ENCODE measurements at regions not wholly inside any gene's neighbourhood (a gene's known extent, or its start where the extent isn't known, plus 50 kb on each side); places are given as distances from the start of the nearest gene placed in this dataset.

GRCh38 chr20:52744441-52744840, 227.7 kb upstream of the TSHZ2 start:
- no peak for TF ChIP-seq CREB1 (IDR thresholded peaks at IDR 0.05; ENCODE audit: low read depth)
- TF ChIP-seq YY1 (IDR thresholded peaks at IDR 0.05; ENCODE audit: low read depth), result no peak
- TF ChIP-seq FOXM1 (IDR thresholded peaks at IDR 0.05; ENCODE audit: borderline replicate concordance, low read depth), result no peak
- no peak for TF ChIP-seq EGR1 (IDR thresholded peaks at IDR 0.05)
- TF ChIP-seq REST (IDR thresholded peaks at IDR 0.05; ENCODE audit: low read depth), result no peak
- no peak for TF ChIP-seq NFIC (IDR thresholded peaks at IDR 0.05)
- TF ChIP-seq TCF12 (IDR thresholded peaks at IDR 0.05; ENCODE audit: low read depth), result no peak
- no peak for TF ChIP-seq TAF1 (IDR thresholded peaks at IDR 0.05; ENCODE audit: low read depth)
- no peak for TF ChIP-seq ZBTB7A (IDR thresholded peaks at IDR 0.05; ENCODE audit: low read depth)
- no peak for TF ChIP-seq USF1 (IDR thresholded peaks at IDR 0.05)

- TF ChIP-seq EGR1 (IDR thresholded peaks at IDR 0.05) (no peak), USF1 (IDR thresholded peaks at IDR 0.05) (no peak), CEBPB (IDR thresholded peaks at IDR 0.05) (no peak), ZBTB7A (IDR thresholded peaks at IDR 0.05; ENCODE audit: low read depth) (no peak), EP300 (IDR thresholded peaks at IDR 0.05; ENCODE audit: borderline replicate concordance) (no peak), RAD21 (IDR thresholded peaks at IDR 0.05; ENCODE audit: low read depth) (no peak), NFIC (IDR thresholded peaks at IDR 0.05) (no peak)
Observed at GRCh38 chr20:52738081-52738480, 234.1 kb upstream of the TSHZ2 start.

GRCh38 chr20:52736507-52736906, 235.7 kb upstream of the TSHZ2 start:
- TF ChIP-seq TEAD4 (IDR thresholded peaks at IDR 0.05) (no peak), EGR1 (IDR thresholded peaks at IDR 0.05) (no peak)

GRCh38 chr20:52731093-52731492, 241.1 kb upstream of the TSHZ2 start:
- TF ChIP-seq CEBPB (IDR thresholded peaks at IDR 0.05), result no peak
- no peak for TF ChIP-seq MAX (IDR thresholded peaks at IDR 0.05)
- TF ChIP-seq USF1 (IDR thresholded peaks at IDR 0.05), result no peak
- TF ChIP-seq REST (IDR thresholded peaks at IDR 0.05; ENCODE audit: low read depth), result no peak
- no peak for TF ChIP-seq TCF12 (IDR thresholded peaks at IDR 0.05; ENCODE audit: low read depth)
- no peak for TF ChIP-seq YY1 (IDR thresholded peaks at IDR 0.05; ENCODE audit: low read depth)
- TF ChIP-seq EP300 (IDR thresholded peaks at IDR 0.05; ENCODE audit: borderline replicate concordance), result no peak
- TF ChIP-seq TEAD4 (IDR thresholded peaks at IDR 0.05), result no peak
- no peak for TF ChIP-seq TAF1 (IDR thresholded peaks at IDR 0.05; ENCODE audit: low read depth)
- no peak for TF ChIP-seq RAD21 (IDR thresholded peaks at IDR 0.05; ENCODE audit: low read depth)

GRCh38 chr20:52727740-52728456, 244.3 kb upstream of the TSHZ2 start:
- no peak for TF ChIP-seq ZBTB7A (IDR thresholded peaks at IDR 0.05; ENCODE audit: low read depth)
- no peak for TF ChIP-seq YY1 (IDR thresholded peaks at IDR 0.05; ENCODE audit: low read depth)
- TF ChIP-seq RAD21 (IDR thresholded peaks at IDR 0.05; ENCODE audit: low read depth), result no peak
- no peak for TF ChIP-seq NFIC (IDR thresholded peaks at IDR 0.05)
- TF ChIP-seq TAF1 (IDR thresholded peaks at IDR 0.05; ENCODE audit: low read depth), result no peak
- TF ChIP-seq CREB1 (IDR thresholded peaks at IDR 0.05; ENCODE audit: low read depth), result no peak
- no peak for TF ChIP-seq EP300 (IDR thresholded peaks at IDR 0.05; ENCODE audit: borderline replicate concordance)
- no peak for TF ChIP-seq MAX (IDR thresholded peaks at IDR 0.05)
- TF ChIP-seq TEAD4 (IDR thresholded peaks at IDR 0.05), result no peak
- TF ChIP-seq TCF12 (IDR thresholded peaks at IDR 0.05; ENCODE audit: low read depth), result no peak
- no peak for TF ChIP-seq CEBPB (IDR thresholded peaks at IDR 0.05)

GRCh38 chr20:52724541-52724940, 247.6 kb upstream of the TSHZ2 start:
- TF ChIP-seq NFIC (IDR thresholded peaks at IDR 0.05), result no peak
- TF ChIP-seq CEBPB (IDR thresholded peaks at IDR 0.05), result no peak
- TF ChIP-seq USF1 (IDR thresholded peaks at IDR 0.05), result no peak
- TF ChIP-seq REST (IDR thresholded peaks at IDR 0.05; ENCODE audit: low read depth), result no peak
- TF ChIP-seq CREB1 (IDR thresholded peaks at IDR 0.05; ENCODE audit: low read depth), result no peak
- TF ChIP-seq ZBTB7A (IDR thresholded peaks at IDR 0.05; ENCODE audit: low read depth), result no peak
- TF ChIP-seq EP300 (IDR thresholded peaks at IDR 0.05; ENCODE audit: borderline replicate concordance), result no peak
- no peak for TF ChIP-seq RAD21 (IDR thresholded peaks at IDR 0.05; ENCODE audit: low read depth)
- no peak for TF ChIP-seq TCF12 (IDR thresholded peaks at IDR 0.05; ENCODE audit: low read depth)
- TF ChIP-seq EGR1 (IDR thresholded peaks at IDR 0.05), result no peak
- no peak for TF ChIP-seq YY1 (IDR thresholded peaks at IDR 0.05; ENCODE audit: low read depth)
- TF ChIP-seq MAX (IDR thresholded peaks at IDR 0.05), result no peak
- TF ChIP-seq TAF1 (IDR thresholded peaks at IDR 0.05; ENCODE audit: low read depth), result no peak
- no peak for TF ChIP-seq TEAD4 (IDR thresholded peaks at IDR 0.05)
- no peak for TF ChIP-seq FOXM1 (IDR thresholded peaks at IDR 0.05; ENCODE audit: borderline replicate concordance, low read depth)
